KMS-11 (cell line): ENCODE measurements at regions not wholly inside any gene's neighbourhood (a gene's known extent, or its start where the extent isn't known, plus 50 kb on each side); places are given as distances from the start of the nearest gene placed in this dataset.

Source experiments
- H2AFZ ChIP-seq: fragments of 200-600 bp; sonication (generic); 2 replicates; pipeline ENCODE4 v1.6.1; 2016; ENCODE audit warnings: antibody characterized with exemption, mixed run types, low read depth
- H3K27ac ChIP-seq: fragments of 200-600 bp; sonication (generic); 2 replicates; pipeline ENCODE4 v1.6.1; 2016; ENCODE audit warnings: mild to moderate bottlenecking, mixed run types
- H3K27me3 ChIP-seq: fragments of 200-600 bp; sonication (generic); 2 replicates; pipeline ENCODE4 v1.6.1; 2017; ENCODE audit warnings: mild to moderate bottlenecking, low read depth, mixed run types, moderate library complexity; ENCODE audit not compliant: insufficient read depth
- H3K36me3 ChIP-seq: fragments of 200-600 bp; sonication (generic); 2 replicates; pipeline ENCODE4 v1.6.1; 2017; ENCODE audit warnings: mild to moderate bottlenecking, mixed run types; ENCODE audit not compliant: insufficient read depth
- H3K4me1 ChIP-seq: fragments of 200-600 bp; sonication (generic); 2 replicates; pipeline ENCODE4 v1.6.1; 2016; ENCODE audit warnings: mild to moderate bottlenecking, low read depth, mixed run types; ENCODE audit not compliant: poor library complexity, severe bottlenecking
- H3K4me2 ChIP-seq: fragments of 200-600 bp; sonication (generic); 2 replicates; pipeline ENCODE4 v1.7.0; 2016; ENCODE audit warnings: mild to moderate bottlenecking, mixed run types
- H3K4me3 ChIP-seq: fragments of 200-600 bp; sonication (generic); IDR thresholded peaks from 2 replicates; pipeline ENCODE4 v1.6.1; 2017; ENCODE audit warnings: low read depth, low read length, mixed read lengths; ENCODE audit not compliant: insufficient read depth
- H3K79me2 ChIP-seq: fragments of 200-600 bp; sonication (generic); 2 replicates; pipeline ENCODE4 v1.6.1; 2016; ENCODE audit warnings: low read depth, mixed run types; ENCODE audit not compliant: insufficient read depth
- H3K9ac ChIP-seq: fragments of 200-600 bp; sonication (generic); 2 replicates; pipeline ENCODE4 v1.6.1; 2016; ENCODE audit warnings: mild to moderate bottlenecking, mixed run types
- H4K20me1 ChIP-seq: fragments of 200-600 bp; sonication (generic); 2 replicates; pipeline ENCODE4 v1.6.1; 2016; ENCODE audit warnings: mild to moderate bottlenecking, mixed run types; ENCODE audit not compliant: insufficient read depth
- TF ChIP-seq, protein P1 (sequence below): fragments of 200-600 bp; sonication (generic); conservative IDR thresholded peaks from 2 replicates; pipeline ENCODE4 v1.6.1; 2017; ENCODE audit warnings: low read depth, mild to moderate bottlenecking, antibody characterized with exemption, low read length, moderate library complexity, mixed read lengths

DNA sequence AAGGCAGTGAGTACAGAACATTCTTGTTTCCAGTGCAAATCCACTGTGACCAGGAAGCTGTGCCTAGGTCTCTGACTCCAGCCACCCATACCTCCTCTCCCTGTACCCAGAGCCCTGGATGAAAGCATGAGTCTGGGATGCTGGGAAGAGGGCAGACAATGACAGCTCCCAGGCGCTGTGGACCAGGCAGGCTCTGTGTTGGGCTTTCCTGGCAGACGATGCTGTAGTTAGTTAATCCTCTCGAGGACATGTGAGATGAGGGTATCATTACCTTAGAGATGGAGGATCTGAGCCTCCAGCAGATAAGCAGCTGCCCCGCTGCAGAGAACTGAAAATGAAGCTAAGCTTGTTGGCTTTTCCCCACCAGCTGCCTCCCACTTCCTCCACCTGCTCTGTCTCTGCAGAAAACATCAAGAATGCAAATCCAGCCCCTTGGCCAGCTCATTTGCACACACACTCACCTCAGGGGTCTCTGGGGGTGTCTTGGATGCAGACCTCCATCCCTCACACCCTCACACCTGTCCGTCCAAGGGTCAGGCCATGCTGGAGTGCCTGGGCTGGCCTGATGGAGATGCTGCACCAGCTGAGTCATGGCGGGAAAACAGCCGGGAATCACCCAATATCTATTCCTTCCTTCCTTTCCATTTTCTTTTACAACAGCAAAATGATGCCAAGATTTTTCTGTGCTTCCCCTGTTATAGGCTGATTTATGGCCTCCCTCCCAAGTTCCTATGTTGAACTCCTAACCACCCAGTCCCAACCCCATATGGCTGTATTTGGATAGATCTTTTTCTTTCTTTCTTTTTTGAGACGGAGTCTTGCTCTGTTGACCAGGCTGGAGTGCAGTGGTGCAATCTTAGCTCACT, 94.9 kb upstream of the SEPTIN5 start:
- Histone ChIP-seq H2AFZ (no peak overlapping the region), H3K27ac (no peak overlapping the region)

DNA sequence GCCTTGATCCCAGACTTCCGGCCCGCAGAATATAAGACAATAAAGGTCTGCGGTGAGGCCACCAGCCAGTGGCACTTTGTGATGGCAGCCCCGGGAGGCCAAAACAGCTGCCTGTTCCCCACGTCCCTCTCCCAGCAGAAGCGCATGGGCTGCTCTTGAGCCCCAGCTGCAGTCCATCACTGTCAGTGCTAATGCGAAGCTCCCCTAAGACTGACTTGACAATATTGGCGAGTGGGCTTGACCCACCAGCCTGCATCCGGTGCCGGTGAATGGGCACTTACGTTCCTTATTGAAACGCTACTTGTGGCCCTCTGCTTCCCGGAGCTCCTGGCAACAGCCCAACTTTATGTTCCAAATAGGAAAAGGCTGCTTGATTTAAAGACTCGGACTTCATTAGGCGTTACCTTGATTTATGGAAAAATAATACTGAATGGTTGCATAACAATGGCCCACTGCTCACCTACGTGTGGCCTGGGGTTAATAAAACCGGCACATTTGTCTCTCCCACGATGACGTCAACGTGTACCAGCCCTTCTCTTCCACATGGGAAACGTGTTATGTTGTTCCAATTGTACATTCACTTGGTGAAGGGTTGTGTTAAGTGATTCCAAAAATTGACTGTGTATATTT, 93.4 kb upstream of the SEPTIN5 start:
- Histone ChIP-seq H3K79me2 (no peaks in the 10 kb centered on the region), H3K4me3 (no peak overlapping the region), H3K9ac (no peak overlapping the region), H2AFZ (no peak overlapping the region), H3K27me3 (peaks cover 6% of the 10 kb centered on the region; the same call in 1 of the 2 replicates), H3K4me2 (no peak overlapping the region), H3K4me1 (no peaks in the 10 kb centered on the region), H3K36me3 (no peaks in the 10 kb centered on the region), H4K20me1 (no peaks in the 10 kb centered on the region), H3K27ac (no peak overlapping the region)
- TF ChIP-seq, protein P1, sequence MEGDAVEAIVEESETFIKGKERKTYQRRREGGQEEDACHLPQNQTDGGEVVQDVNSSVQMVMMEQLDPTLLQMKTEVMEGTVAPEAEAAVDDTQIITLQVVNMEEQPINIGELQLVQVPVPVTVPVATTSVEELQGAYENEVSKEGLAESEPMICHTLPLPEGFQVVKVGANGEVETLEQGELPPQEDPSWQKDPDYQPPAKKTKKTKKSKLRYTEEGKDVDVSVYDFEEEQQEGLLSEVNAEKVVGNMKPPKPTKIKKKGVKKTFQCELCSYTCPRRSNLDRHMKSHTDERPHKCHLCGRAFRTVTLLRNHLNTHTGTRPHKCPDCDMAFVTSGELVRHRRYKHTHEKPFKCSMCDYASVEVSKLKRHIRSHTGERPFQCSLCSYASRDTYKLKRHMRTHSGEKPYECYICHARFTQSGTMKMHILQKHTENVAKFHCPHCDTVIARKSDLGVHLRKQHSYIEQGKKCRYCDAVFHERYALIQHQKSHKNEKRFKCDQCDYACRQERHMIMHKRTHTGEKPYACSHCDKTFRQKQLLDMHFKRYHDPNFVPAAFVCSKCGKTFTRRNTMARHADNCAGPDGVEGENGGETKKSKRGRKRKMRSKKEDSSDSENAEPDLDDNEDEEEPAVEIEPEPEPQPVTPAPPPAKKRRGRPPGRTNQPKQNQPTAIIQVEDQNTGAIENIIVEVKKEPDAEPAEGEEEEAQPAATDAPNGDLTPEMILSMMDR: no peak

More for the DNA sequence above, 94.9 kb upstream of the SEPTIN5 start:
- H3K4me1 ChIP-seq: no peaks in the 10 kb centered on the region
- H3K79me2 ChIP-seq: no peaks in the 10 kb centered on the region
- H3K4me2 ChIP-seq: no peak overlapping the region
- peaks cover 6% of the 10 kb centered on the region; the same call in 1 of the 2 replicates for H3K27me3 ChIP-seq
- TF ChIP-seq, protein P1: no peak
- no peak overlapping the region for H3K9ac ChIP-seq
- H3K36me3 ChIP-seq: no peaks in the 10 kb centered on the region
- H4K20me1 ChIP-seq: no peaks in the 10 kb centered on the region
- no peak overlapping the region for H3K4me3 ChIP-seq

DNA sequence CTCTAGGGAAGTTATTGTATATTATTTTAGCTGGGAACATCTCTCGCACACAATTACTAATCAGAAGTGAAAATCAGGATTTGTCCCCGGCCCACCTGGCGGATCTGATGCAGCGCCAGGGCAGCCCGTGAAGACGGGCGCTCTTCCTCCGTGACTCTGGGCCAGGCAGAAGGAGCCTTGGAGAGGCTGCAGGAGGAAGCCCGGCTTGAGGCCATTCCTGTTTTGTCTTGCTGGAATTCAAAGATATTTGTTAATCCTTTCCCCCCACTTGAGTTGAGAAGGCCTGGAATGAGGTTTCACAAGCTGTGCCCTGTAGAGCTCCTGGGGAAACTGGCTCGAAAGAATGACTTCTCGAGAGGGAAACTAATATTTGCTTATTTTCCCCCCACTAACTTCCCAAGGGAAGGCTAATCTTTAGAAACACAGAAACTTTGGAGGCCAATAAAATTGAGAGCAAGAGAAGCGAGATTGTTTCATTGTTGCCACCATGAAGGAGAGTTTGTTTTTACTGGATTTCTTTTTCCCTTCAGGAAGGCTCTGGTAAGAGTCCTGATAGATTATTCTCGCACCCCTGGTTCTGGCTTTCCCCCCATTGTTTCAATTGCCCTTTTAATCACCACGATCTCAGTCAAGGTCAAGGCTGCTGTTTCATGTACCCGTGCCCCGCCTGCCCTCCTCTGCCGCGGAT, 92.8 kb upstream of the SEPTIN5 start:
- no peaks in the 10 kb centered on the region for H3K4me1 ChIP-seq
- no peak overlapping the region for H3K9ac ChIP-seq
- H3K27ac ChIP-seq: no peak overlapping the region
- no peaks in the 10 kb centered on the region for H3K36me3 ChIP-seq
- H2AFZ ChIP-seq: no peak overlapping the region
- H3K79me2 ChIP-seq: no peaks in the 10 kb centered on the region
- H3K4me2 ChIP-seq: no peak overlapping the region
- no peak overlapping the region for H3K4me3 ChIP-seq
- TF ChIP-seq, protein P1: no peak
- H3K27me3 ChIP-seq: peaks cover 6% of the 10 kb centered on the region; the same call in 1 of the 2 replicates
- H4K20me1 ChIP-seq: no peaks in the 10 kb centered on the region

DNA sequence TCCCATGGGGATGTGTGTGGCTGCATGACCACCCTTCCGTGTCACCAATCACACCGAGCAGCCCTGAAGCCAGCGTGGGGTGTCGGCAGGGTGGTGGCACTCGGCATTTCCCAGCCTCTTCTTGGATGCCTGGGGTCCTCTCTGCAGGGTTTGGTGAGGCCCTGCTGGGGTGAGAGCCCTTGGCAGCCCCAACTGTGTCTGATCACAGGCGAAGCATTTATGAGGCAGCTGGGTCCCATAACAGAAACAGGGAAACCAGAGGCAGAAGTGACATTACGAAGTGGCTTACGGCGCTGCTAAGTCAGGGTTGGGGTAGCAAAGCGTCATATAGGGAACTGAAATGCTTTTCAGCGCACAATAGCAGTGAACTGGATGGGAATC, 92.3 kb upstream of the SEPTIN5 start:
- Histone ChIP-seq H3K27ac (no peak overlapping the region), H3K4me2 (no peak overlapping the region), H3K9ac (no peak overlapping the region), H2AFZ (no peak overlapping the region), H4K20me1 (no peaks in the 10 kb centered on the region), H3K79me2 (no peaks in the 10 kb centered on the region), H3K36me3 (no peaks in the 10 kb centered on the region), H3K4me3 (no peak overlapping the region), H3K27me3 (peaks cover 6% of the 10 kb centered on the region; the same call in 1 of the 2 replicates), H3K4me1 (no peaks in the 10 kb centered on the region)
- TF ChIP-seq, protein P1: no peak
